Neural cell (in vitro differentiated cells): ENCODE measurements at regions not wholly inside any gene's neighbourhood (a gene's known extent, or its start where the extent isn't known, plus 50 kb on each side); places are given as distances from the start of the nearest gene placed in this dataset.

Experiments used
- H2AFZ ChIP-seq: fragments of 200-600, 300-800 bp; sonication (generic), shearing (Covaris generic); 2 replicates; pipeline ENCODE4 v1.6.0; 2014; ENCODE audit warnings: low read depth, mild to moderate bottlenecking, antibody characterized with exemption, low read length, moderate library complexity
- H3F3A ChIP-seq: fragments of 200-600 bp; shearing (Covaris generic); 2 replicates; pipeline ENCODE4 v1.6.1; 2016; ENCODE audit warnings: mild to moderate bottlenecking, moderate library complexity, mixed read lengths, antibody characterized with exemption, low read length; ENCODE audit not compliant: insufficient read depth, poor library complexity, severe bottlenecking
- H3K27ac ChIP-seq: fragments of 200-600, 300-800 bp; sonication (generic), shearing (Covaris generic); 2 replicates; pipeline ENCODE4 v1.5.1; 2014; ENCODE audit warnings: mild to moderate bottlenecking, low read length, moderate library complexity
- H3K27me3 ChIP-seq: fragments of 300-800, 200-600 bp; sonication (generic), shearing (Covaris generic); 2 replicates; pipeline ENCODE4 v1.6.0; 2014; ENCODE audit warnings: mild to moderate bottlenecking, low read depth, low read length, moderate library complexity; ENCODE audit not compliant: insufficient read depth
- H3K36me3 ChIP-seq: fragments of 300-800, 200-600 bp; sonication (generic), shearing (Covaris generic); 2 replicates; pipeline ENCODE4 v1.5.1; 2014; ENCODE audit warnings: mild to moderate bottlenecking, antibody characterized with exemption, low read length, moderate library complexity; ENCODE audit not compliant: insufficient read depth
- H3K4me2 ChIP-seq: fragments of 300-800, 200-600 bp; sonication (generic), shearing (Covaris generic); 2 replicates; pipeline ENCODE4 v1.6.0; 2014; ENCODE audit warnings: mild to moderate bottlenecking, low read length
- H3K4me3 ChIP-seq: fragments of 300-800, 200-600 bp; sonication (generic), shearing (Covaris generic); 2 replicates; pipeline ENCODE4 v1.5.1; 2014; ENCODE audit warnings: mild to moderate bottlenecking, low read length, moderate library complexity
- H3K79me2 ChIP-seq: fragments of 200-600 bp; shearing (Covaris generic); replicated peaks from 2 replicates; pipeline ENCODE4 v1.6.0; 2014; ENCODE audit warnings: mild to moderate bottlenecking, low read length, moderate library complexity; ENCODE audit not compliant: insufficient read depth
- H3K9ac ChIP-seq: fragments of 300-800, 200-600 bp; sonication (generic), shearing (Covaris generic); 2 replicates; pipeline ENCODE4 v1.6.1; 2016; ENCODE audit warnings: mild to moderate bottlenecking, low read length, mixed read lengths
- H3K9me2 ChIP-seq: fragments of 200-600 bp; shearing (Covaris generic); 2 replicates; pipeline ENCODE4 v1.6.1; 2016; ENCODE audit warnings: mild to moderate bottlenecking, low read length, mixed read lengths; ENCODE audit not compliant: insufficient read depth
- H3K9me3 ChIP-seq: fragments of 200-600, 300-800 bp; sonication (generic), shearing (Covaris generic); 2 replicates; pipeline ENCODE4 v1.6.1; 2016; ENCODE audit warnings: mild to moderate bottlenecking, mixed run types, low read length, moderate library complexity, mixed read lengths
- H4K20me1 ChIP-seq: fragments of 200-600 bp; shearing (Covaris generic); 2 replicates; pipeline ENCODE4 v1.6.1; 2016; ENCODE audit warnings: mild to moderate bottlenecking, mixed run types; ENCODE audit not compliant: insufficient read depth
- EP300 ChIP-seq: fragments of 450-650 bp; conservative IDR thresholded peaks from 2 replicates; pipeline ENCODE4 v1.6.1; 2014; ENCODE audit warnings: antibody characterized with exemption, mild to moderate bottlenecking, moderate library complexity; ENCODE audit not compliant: poor library complexity, severe bottlenecking
- EZH2 ChIP-seq: fragments of 200-600, 300-800 bp; shearing (Covaris generic), sonication (generic); IDR thresholded peaks from 2 replicates; pipeline ENCODE4 v1.6.1; 2014; ENCODE audit warnings: antibody characterized with exemption, low read length, borderline replicate concordance, mild to moderate bottlenecking; ENCODE audit not compliant: insufficient read depth, poor library complexity, severe bottlenecking
- MXI1 ChIP-seq: fragments of 450-650 bp; conservative IDR thresholded peaks from 2 replicates; pipeline ENCODE4 v1.6.1; 2014; ENCODE audit warnings: antibody characterized with exemption, mild to moderate bottlenecking; ENCODE audit not compliant: poor library complexity, severe bottlenecking
- POLR2AphosphoS5 ChIP-seq: IDR thresholded peaks from 2 replicates; pipeline ENCODE4 v1.6.1; 2012
- RAD21 ChIP-seq: fragments of 450-650 bp; conservative IDR thresholded peaks from 2 replicates; pipeline ENCODE4 v1.6.1; 2014; ENCODE audit warnings: antibody characterized with exemption, mild to moderate bottlenecking, moderate library complexity
- SMC3 ChIP-seq: fragments of 450-650 bp; conservative IDR thresholded peaks from 2 replicates; pipeline ENCODE4 v1.6.1; 2014; ENCODE audit warnings: antibody characterized with exemption, mild to moderate bottlenecking, moderate library complexity; ENCODE audit not compliant: poor library complexity
- TAF1 ChIP-seq: IDR thresholded peaks from 2 replicates; pipeline ENCODE4 v1.6.1; 2012; ENCODE audit warnings: low read depth
- TF ChIP-seq, protein P1 (sequence below): IDR thresholded peaks from 2 replicates; pipeline ENCODE4 v1.6.1; 2012; ENCODE audit warnings: borderline replicate concordance
- TF ChIP-seq, protein P2 (sequence below): fragments of 450-650 bp; IDR thresholded peaks from 2 replicates; pipeline ENCODE4 v1.5.1; 2014; ENCODE audit warnings: antibody characterized with exemption, mild to moderate bottlenecking, moderate library complexity; ENCODE audit not compliant: poor library complexity, severe bottlenecking

DNA sequence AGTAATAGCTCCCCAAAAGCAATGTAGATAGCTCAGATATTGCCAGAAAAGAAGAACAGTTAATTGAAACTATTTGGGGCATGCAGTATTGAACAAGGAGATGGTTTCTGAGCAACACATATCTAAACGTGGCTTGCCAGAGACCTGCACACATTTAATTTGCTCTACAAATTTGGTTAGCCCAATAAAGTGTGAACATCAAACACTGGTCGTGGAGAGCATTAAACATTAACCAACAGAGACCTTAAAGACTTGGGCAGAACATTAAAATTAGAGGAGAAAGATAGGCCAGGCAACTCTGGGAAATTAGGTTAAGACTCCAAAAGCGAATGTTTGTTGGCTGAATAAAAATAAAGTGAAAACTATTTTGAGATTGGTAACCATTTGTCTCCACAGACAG, 61.6 kb upstream of the ARID5B start:
- no peaks in the 10 kb centered on the region for H3K79me2 ChIP-seq
- TF ChIP-seq, protein P1, sequence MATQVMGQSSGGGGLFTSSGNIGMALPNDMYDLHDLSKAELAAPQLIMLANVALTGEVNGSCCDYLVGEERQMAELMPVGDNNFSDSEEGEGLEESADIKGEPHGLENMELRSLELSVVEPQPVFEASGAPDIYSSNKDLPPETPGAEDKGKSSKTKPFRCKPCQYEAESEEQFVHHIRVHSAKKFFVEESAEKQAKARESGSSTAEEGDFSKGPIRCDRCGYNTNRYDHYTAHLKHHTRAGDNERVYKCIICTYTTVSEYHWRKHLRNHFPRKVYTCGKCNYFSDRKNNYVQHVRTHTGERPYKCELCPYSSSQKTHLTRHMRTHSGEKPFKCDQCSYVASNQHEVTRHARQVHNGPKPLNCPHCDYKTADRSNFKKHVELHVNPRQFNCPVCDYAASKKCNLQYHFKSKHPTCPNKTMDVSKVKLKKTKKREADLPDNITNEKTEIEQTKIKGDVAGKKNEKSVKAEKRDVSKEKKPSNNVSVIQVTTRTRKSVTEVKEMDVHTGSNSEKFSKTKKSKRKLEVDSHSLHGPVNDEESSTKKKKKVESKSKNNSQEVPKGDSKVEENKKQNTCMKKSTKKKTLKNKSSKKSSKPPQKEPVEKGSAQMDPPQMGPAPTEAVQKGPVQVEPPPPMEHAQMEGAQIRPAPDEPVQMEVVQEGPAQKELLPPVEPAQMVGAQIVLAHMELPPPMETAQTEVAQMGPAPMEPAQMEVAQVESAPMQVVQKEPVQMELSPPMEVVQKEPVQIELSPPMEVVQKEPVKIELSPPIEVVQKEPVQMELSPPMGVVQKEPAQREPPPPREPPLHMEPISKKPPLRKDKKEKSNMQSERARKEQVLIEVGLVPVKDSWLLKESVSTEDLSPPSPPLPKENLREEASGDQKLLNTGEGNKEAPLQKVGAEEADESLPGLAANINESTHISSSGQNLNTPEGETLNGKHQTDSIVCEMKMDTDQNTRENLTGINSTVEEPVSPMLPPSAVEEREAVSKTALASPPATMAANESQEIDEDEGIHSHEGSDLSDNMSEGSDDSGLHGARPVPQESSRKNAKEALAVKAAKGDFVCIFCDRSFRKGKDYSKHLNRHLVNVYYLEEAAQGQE = no peak
- TF ChIP-seq EP300 (no peak), SMC3 (no peak), TAF1 (no peak), POLR2AphosphoS5 (no peak), EZH2 (no peak), MXI1 (no peak), RAD21 (no peak)
- TF ChIP-seq, protein P2, sequence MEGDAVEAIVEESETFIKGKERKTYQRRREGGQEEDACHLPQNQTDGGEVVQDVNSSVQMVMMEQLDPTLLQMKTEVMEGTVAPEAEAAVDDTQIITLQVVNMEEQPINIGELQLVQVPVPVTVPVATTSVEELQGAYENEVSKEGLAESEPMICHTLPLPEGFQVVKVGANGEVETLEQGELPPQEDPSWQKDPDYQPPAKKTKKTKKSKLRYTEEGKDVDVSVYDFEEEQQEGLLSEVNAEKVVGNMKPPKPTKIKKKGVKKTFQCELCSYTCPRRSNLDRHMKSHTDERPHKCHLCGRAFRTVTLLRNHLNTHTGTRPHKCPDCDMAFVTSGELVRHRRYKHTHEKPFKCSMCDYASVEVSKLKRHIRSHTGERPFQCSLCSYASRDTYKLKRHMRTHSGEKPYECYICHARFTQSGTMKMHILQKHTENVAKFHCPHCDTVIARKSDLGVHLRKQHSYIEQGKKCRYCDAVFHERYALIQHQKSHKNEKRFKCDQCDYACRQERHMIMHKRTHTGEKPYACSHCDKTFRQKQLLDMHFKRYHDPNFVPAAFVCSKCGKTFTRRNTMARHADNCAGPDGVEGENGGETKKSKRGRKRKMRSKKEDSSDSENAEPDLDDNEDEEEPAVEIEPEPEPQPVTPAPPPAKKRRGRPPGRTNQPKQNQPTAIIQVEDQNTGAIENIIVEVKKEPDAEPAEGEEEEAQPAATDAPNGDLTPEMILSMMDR = no peak
- H3K9ac ChIP-seq = no peak overlapping the region
- H3K9me2 ChIP-seq = no peaks in the 10 kb centered on the region
- H4K20me1 ChIP-seq = no peaks in the 10 kb centered on the region
- H3K4me3 ChIP-seq = no peak overlapping the region
- no peak overlapping the region for H2AFZ ChIP-seq
- H3F3A ChIP-seq = no peaks in the 10 kb centered on the region
- no peaks in the 10 kb centered on the region for H3K36me3 ChIP-seq
- H3K4me2 ChIP-seq = no peak overlapping the region
- no peak overlapping the region for H3K27ac ChIP-seq
- H3K27me3 ChIP-seq = no peaks in the 10 kb centered on the region
- H3K9me3 ChIP-seq = no peaks in the 10 kb centered on the region

DNA sequence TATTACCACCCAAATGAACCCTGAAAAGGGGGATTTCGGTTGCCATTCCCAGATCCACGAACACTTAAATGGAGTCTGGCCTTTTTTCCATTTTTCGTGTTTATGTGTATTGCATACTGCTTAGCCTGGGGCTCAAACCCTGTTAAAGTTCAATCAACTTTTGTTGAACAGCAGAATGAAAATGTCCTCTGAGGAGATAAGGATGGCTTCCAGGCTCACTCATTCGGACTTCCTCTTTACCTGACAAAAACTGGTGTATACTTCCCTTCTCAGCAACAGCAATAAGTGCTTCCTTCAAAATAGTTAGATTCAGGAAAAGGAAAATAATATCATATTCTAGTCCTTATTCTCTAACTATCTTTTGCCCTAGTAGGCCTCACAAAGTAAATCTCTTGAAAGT, 61.1 kb upstream of the ARID5B start:
- H3K79me2 ChIP-seq = no peaks in the 10 kb centered on the region
- no peaks in the 10 kb centered on the region for H3F3A ChIP-seq
- no peaks in the 10 kb centered on the region for H3K9me2 ChIP-seq
- H3K4me2 ChIP-seq = no peak overlapping the region
- no peak overlapping the region for H3K4me3 ChIP-seq
- no peak overlapping the region for H3K27ac ChIP-seq
- H3K9ac ChIP-seq = no peak overlapping the region
- H3K9me3 ChIP-seq = no peaks in the 10 kb centered on the region
- no peaks in the 10 kb centered on the region for H3K36me3 ChIP-seq
- no peaks in the 10 kb centered on the region for H3K27me3 ChIP-seq
- H4K20me1 ChIP-seq = no peaks in the 10 kb centered on the region
- TF ChIP-seq RAD21 (no peak), MXI1 (no peak)
- H2AFZ ChIP-seq = no peak overlapping the region

DNA sequence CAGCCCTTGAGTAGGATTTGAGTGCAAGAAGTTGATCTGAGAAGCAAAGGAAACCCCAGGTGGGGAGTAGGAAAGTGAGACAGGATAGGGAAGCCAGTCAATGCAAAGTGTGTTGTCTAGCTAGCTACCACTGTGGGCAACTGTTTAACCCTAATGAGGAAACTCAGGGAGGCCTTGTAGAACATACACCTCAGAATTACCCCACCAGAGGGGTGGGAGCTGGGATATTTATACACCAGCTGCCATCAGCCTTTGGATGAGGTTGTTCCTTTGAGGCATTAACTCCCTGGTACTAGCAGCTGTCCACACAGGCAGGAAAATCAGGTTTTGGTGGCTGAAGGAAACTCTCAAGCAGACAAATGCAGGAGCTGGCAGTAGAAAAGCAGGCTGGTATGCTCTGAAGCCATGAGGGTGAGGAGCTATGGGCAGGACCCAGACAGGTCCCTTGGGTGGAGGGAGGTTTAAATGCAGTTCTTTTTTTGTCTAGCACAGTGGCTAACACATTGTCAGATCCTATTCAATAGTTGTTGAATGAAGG, 60.1 kb upstream of the ARID5B start:
- Histone ChIP-seq H3K27me3 (no peaks in the 10 kb centered on the region), H3F3A (no peaks in the 10 kb centered on the region), H4K20me1 (no peaks in the 10 kb centered on the region), H3K4me3 (no peak overlapping the region), H3K9ac (no peak overlapping the region), H2AFZ (no peak overlapping the region), H3K9me2 (no peaks in the 10 kb centered on the region), H3K79me2 (no peaks in the 10 kb centered on the region), H3K4me2 (no peak overlapping the region), H3K9me3 (no peaks in the 10 kb centered on the region), H3K27ac (no peak overlapping the region), H3K36me3 (no peaks in the 10 kb centered on the region)
- TF ChIP-seq POLR2AphosphoS5 (no peak), EZH2 (no peak), EP300 (no peak), RAD21 (no peak), SMC3 (no peak), TAF1 (no peak), MXI1 (no peak)
- TF ChIP-seq, protein P2 = no peak
- TF ChIP-seq, protein P1 = no peak
